NCI-H526 treated with DMSO at 0.1 percent for 48 hours (cell line): ENCODE measurements at regions not wholly inside any gene's neighbourhood (a gene's known extent, or its start where the extent isn't known, plus 50 kb on each side); places are given as distances from the start of the nearest gene placed in this dataset.

Source experiments
- DNase-seq: peaks from one replicate; lab custom pipeline; 2025; lab: John Stamatoyannopoulos, UW

DNA sequence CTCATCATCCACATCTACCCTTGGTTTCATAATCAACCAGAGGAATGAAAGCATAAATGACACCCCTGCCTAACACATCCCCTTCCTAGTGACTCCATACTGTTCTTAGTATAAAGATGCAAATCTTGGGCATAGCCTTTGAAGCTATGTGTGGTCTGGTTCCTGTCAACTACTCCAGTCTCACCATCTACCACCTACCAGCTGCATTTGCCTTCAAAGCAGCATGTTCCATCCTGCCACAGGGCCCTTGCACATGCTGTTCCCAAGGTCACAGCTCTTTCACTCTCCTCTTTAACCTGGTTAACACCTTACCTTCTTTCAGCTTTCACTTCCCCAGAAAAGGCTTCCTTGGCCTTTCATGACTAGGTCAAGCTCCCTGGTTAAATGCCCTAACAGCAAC lies 62.3 kb upstream of the ARHGEF3 start:
- DNase-seq, result no peak

DNA sequence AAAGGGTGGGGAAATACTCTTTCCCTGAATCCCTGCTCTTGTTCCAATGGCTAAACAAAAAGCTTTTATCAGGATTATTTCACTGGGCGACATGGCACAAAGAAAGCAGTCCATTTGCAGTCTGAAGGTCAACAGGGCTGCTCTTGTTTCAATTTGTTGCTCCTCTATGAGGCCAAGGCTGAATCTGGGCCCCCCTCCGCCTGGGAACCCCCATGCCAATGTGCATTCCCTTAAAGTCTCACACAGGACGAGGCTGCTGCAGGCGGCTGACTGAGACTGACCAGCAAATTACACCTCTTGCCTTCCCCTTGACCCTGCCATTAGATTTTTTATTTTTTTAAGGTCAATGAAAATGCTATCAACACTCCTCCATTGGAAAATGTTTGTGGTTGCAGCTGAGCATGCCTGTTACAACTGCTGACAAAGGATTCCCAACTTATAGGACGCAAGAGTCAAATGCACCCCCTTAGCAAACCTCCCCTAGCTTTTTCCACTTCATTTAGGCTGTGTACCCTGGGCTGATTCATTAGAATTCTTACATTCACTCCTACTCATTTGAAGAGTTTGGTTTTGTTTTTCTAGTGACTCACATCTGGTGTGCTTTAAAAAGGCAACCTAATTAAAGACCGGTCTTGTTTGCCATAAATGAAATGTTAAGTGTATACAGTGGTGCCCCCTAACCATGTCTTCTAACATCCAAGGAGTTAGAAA lies 60.8 kb upstream of the ARHGEF3 start:
- DNase-seq, result no peak

DNA sequence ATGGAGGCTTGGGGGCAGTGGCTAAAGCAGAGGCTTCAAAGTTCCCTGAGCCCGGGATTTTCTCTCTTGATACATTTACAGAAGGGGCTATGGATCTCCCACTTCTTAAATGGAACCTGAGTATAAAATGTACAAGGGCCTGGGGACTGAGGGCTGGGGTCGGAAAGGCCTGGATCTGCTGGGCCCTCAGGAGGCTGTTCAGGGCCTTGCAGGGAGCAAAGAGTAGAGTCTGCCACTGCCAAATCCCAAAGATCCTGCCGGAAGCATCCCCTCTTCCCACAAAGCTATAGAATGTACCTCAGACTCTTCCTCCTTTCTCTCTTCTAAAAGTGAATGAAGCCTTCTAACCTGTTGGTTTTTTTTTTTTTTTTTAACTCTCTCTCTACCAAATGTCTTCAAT lies 59.8 kb upstream of the ARHGEF3 start:
- DNase-seq, result no peak

DNA sequence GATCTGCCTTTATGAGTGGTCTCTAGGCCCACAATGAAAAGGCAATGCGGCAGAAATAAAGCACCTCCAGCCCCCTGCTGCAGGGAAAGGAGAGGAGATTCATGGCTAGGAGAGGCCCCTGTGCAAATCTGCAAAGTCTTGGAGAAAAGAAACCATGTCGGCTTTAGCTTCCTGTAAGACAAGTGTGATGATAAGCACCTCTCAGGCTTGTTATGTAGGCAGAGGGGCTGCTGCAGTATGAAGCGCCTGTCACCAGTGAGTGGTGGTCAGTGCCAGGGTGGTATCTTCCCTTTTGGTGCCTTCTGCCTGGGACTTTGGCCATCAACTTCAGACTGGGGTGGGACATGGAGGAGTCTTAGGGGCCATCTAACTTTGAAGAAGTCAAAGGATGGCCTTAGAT lies 59.2 kb upstream of the ARHGEF3 start:
- DNase-seq, result no peak

DNA sequence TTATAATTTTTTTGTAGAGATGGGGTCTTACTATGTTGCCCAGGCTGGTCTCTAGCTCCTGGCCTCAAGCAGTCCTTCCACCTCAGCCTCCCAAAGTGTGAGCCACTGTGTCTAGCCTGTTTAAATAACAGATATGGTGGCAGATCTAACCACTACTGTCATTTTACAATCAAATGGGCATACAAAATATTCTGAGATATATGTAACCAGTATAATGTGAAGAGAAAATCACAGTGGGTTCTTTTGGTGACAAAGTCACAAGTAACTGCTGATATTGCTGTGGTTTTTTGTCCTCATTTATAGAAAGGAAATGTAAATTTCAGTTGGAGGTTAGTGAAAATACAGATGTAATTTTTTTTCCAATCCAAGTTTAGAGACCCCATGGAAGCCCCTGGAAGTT lies 58.6 kb upstream of the ARHGEF3 start:
- no peak for DNase-seq

DNA sequence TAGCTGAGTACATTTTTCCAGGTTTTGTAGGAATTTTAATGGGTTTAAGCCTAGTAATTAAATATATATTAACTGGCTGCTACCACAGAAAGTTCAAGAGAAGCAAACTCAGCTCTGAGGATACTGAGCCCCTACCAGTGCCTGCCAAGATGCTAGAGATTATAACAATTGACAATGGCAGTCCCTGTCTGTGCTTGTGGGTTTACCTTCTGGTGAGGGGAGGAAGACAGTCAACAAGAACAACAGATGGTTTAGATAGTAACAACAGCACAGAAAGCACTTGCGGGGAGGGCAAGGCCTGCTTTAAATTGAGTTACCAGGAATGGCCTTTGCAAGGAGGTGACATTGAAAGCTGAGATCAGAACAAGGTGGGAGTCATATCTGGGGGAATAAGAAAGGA lies 56.6 kb upstream of the ARHGEF3 start:
- DNase-seq, result no peak

DNA sequence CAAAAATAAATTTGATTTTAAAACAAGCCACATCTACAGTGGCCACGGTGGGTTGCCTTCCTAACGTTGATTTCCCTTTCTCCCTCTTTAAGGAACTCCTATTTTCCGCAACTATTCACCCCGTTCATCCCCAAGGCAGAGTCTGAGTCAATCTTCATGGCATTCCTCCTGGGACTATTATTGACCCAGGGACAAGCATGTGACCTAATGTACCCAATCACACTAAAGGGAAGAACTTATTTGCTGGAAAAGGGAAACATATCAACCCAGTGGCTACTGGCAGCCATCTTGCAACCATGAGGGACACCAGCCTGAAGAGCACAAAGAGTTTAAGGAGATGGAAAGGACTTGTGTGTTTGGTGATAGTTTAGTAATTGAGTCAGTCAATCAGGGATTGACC lies 55.4 kb upstream of the ARHGEF3 start:
- DNase-seq, result no peak

DNA sequence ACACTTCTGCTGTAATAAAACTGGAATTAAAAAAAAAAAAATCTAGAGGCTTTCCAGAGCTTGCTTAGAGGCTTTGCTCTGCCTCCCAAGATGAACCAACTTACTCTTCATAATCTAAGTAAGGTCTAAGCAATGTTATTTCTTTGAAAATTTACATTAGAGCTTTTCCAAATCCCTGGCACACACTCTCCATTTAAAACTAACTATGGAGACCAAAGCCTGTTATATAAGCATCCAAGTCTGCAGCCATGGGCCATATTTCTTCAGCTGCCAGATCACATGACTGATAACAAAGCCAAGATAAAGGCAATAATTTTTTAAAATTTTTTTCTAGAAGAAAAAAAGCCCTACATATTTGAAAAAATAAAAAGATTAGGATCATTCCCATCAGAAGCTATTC lies 55.0 kb upstream of the ARHGEF3 start:
- DNase-seq, result no peak

DNA sequence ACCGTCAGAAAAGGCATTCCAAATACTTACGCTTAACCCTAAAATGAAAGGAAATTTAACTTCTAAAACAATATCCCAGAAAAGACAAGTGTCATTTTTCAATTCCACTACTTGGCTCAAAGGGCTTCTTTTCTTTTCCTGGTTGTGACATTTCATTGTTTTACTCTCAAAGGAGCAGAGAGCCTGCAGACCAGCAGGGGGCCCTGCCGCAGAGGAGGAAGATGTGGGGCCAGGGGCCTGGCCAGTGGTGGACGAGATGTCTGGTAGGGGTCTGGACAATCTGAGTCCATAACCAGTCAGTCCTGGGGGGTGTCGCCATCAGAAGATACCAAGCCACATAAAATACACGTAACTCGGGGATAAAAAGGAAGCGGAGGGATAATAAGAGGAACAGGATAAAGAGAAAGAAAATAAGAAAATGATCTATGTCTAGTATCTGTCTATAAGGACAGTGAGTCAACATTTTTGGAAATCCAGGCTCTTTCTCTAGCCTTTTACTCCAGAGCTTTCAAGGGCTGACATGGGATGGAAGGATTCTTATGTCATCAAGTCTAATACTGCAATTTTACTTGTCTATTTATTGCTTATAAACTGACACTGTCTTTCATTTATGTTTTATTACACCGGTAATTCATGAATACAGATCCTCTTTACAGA lies 54.2 kb upstream of the ARHGEF3 start:
- DNase-seq, result no peak

DNA sequence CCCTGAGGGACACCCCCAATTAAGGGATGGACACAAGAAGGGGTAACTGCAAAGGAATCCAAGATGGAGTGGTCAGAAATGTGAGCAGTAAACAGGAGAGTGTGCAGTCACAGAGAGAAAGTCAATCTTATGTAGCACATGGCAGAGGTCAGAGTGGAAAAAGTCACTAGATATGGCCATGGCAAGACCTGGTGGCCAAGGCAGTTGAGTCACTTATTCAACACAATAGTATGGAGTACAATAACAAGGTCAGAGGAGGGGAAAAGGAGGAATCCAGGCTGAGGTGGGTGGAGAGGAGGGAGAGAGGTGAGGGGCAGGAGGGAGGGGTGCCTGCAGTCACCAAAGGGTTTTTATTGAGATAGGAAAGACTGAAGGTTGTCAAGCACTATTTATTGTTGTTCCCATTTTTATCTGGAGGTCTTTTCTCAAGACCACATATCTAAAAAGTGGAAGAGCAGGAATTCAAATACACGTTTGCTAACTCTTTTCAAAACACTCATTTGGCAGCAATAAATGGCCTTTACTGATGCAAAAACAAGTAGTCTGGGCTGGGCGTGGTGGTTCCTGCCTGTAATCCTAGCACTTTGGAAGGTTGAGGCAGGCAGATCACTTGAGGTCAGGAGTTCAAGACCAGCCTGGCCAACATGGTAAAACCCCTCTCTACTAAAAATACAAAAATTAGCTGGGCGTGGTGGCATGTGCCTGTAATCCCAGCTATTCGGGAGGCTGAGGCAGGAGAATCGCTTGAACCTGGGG lies 53.3 kb upstream of the ARHGEF3 start:
- DNase-seq, result no peak

DNA sequence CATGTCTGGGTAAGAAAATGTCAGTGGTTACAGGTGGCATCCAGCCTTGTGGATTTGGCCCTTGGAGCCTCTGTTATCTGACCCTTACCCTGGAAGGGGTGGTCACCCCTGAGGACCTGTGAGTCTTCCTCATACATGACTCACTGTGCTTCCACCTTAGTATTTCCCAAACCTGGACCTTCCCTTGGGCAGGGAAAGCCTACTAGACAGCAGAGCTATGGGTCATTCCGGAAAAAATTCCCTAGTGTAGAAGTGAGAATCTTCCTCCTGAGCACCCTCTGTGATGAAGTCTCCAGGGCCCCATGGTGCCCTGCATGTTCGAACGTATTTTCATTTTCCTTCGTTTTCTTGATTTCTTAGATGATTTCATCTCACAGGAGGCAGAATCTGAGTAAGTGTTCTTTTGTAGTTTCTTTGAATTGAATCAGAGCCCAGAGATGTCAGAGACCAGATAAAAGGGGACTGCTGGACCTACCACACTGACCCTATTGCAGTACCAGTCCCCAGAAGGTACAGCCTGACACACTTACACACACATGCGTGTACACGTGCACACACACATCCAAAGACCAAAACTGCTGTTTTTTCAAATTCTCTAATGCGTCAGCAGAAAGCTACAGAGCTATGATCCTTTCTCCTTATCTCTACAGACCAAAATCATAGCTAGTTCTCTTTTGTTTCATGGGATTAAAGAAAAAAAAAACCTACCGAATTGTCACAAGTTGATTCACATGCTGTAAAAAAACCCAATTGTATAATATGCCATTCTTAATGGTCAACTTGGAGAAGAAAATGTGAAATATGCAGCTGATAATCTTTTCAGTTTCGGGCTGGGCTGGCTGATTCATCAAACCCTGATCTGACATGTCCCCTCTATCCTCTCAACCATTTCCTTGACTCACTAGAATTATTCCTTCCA lies 50.5 kb upstream of the ARHGEF3 start:
- DNase-seq, result no peak
